NCI-H2029 (cell line): ENCODE measurements at regions not wholly inside any gene's neighbourhood (a gene's known extent, or its start where the extent isn't known, plus 50 kb on each side); places are given as distances from the start of the nearest gene placed in this dataset.
A peak's percentile ranks its signal among the peaks of the same experiment; 100 is the strongest.

Source experiments
- DNase-seq: peaks from one replicate; lab custom pipeline; 2025; lab: John Stamatoyannopoulos, UW

DNA sequence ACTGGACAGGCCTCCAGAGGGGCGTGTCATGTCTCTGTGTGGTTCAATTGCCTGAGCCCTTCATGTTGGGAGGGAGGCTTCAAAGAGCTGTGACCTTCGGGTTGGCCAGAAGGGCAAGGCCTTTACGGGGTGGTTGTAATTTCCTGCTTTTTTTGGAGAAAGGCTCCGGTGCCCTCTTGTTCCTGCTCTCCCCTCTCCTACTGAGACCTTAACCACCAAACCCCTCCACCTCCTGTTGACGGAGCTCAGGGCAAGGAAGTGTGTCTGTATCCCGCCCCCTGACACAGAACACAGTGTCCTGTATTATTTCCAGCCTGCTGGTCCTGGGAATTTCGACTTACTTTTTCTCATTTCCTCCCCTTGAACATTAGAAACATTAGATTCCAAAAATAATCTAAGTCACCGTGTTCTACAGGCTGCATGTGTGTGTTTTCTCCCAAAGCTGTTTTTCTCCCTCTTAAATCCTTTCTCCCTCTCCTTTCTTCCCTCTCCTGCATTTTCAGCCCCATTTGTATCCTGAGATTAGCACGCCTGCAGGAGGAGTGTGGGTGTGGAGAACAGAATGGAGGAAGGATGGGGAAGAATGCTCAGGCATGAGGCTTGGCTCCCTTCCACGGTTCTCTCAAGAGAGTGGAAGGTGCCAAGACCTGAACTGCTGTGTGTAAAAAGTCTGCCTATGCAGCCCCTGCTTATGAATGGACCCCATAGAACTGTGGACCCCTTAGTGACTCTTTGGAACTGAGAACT, 285.4 kb upstream of the ROPN1 start:
- no peak for DNase-seq

DNA sequence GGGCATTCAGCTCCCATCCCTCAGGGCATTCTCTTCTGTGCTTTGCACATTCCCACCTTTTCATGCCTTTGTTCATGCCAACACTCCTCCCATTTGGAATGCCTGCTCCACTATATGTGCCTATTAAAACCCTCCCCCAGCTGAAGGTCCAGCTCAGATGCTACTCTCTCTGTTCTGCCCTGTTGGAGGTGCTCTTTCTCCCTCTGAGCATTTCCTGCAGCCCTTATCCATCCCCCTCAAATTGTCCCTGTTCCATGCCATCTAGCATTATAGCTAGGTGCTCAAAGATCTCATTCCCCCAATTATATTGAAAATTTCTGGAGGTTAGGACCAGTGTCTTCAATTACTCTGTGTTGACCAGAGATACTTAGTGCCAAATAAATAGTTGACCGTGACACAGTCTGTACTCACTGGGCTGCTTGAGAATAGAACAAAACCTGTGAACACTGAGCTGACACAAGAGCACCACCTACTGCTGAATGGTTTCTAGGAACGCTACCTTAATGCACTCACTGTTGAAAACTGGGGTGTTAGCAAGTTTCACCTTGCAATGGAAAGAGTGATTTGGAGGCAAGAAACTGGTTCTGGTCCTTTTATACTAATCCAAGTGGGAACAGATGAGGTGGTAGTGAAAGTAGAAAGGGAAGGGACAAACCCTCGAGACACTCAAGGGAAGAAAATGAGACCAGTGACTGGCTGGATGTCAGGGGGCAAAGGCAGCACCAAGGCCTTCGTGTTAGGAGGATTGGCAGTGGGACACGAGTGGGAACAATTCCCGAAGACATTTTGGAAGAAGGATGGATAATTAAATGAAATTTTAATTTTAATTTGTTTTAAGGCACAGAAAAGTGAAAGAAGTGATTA, 289.8 kb upstream of the ROPN1 start:
- DNase-seq = no peak

DNA sequence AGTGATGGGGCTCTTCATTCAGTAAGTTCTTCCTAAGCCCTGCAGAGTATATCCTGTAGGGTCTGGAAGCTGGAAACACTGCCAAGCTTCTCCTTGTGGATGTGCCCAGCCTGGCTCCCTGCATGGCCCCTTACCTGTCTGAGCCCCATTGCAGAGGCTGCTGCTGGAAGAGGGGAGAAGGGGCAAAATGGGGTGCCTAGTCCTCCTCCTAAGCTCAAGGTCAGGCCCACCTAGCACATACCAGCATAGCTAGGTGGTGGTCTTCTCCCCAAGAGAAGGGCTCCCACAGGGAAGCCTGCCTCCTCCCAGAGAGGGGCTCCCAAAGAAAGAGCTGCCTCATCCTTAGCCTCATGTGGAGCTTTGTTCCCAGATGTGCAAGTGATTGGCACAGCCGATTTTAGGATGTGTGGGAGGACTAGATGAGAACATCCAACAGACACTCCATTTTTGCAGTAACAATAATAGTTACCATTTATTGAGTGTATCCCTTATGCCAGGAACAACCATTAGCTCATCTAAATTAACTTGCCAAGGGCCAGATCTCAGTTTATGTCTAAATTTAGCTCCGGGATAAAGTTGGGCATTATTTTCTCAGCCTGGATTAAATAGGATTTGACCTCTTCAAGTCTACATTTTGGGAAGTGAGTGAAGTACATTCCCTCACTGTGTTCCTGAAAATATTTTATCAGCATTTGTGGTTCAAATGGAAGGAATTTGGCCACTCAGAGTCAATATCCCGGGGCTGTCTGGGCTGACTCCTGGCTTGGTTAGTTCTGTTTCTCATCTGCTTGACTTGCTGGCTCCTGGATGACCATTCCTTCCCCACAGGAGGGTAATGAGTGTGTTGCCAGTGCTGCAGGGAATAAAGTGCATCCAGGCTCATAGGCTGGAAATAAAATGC, 291.1 kb upstream of the ROPN1 start:
- no peak for DNase-seq

DNA sequence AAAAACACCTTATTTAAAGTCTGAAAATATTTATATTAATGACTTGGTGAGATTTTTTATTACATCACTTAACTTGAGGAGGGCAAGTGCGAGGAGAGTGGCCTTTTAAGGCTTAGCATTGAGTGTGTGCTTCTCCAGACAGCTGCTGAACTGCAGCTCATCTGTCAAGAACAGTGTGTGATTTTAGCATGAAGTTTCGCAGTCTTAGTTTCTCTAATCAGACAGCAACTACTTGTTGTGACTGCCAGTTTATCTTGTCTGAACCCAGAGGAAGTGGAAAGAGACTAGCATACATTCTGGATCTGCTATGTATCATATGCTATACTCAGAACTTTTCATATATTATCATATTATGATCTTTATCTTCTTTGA, 291.7 kb upstream of the ROPN1 start:
- no peak for DNase-seq

DNA sequence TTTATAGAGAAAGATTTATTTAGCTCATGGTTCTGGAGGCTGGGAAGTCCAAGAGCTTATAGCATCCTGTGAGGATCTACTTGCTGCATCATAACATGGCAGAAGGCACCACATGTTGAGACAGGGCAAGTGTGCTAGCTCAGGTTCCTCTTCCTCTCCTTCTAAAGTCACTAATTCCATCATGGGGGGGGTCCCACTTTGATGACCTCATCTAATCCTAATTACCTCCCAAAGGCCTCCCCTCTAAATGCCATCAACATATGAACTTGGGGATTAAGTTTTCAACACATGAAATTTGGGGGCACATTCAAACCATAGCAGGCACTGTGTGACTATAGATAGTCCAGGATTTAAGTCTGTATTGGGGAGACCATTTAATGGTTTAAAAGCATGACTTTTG, 297.1 kb upstream of the ROPN1 start:
- DNase-seq = no peak

DNA sequence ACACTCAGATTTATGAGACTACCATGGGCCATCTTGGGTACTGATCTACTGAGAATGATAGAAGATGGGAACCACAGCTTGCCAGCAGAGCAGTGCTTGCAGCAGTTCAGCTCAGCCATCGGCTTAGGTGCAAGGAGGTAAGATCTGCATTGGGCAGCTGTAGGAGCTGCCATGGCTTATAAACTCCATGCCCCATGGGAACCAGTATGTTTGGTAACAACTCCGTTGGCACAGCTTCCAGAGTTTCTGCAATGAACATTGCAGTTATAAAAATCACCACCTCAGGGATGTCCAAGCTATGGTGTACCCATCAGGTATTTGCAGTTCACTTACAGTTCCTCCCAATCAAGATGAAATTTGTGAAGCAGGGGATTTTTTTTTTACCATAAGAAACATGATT, 299.1 kb upstream of the ROPN1 start:
- no peak for DNase-seq

DNA sequence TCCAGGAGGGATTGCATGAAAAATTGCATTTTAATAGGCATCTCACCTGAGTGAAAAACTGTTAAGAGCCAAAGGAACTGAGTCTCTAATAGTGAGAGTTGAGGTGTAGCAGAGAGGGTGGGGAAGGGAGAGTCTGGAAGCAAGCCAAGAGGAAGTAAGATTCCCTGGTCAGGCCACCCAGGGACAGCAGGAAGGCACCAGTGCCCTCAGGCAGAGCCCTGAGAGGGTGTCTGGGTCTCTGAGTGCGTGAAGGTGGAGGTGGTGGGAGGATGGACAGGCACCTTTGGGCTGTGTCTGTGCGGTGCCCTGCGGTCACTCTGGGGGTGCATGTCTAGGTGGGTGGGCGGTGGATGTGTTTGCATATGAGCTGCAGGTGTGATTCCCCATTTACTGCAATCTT, 300.4 kb upstream of the ROPN1 start:
- DNase-seq = peak; percentile 70

DNA sequence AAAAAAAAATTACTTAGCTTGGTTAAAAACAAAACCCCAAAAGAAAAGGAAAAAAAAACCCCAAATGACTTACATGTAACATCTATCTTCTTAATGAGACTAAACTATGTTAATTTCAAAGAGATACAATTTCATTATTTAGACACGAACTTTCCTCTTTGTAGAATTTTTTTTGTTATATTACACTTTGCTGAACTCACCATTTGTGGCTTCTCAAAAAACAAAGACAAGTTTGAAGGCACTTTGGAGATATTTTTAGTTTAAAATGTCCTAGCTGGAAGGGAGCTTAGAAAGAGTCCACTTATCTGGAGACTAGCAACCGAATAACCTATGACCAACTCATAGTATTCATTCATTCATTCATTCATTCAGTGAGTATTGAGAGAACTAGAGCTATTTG, 301.7 kb upstream of the ROPN1 start:
- DNase-seq = no peak

DNA sequence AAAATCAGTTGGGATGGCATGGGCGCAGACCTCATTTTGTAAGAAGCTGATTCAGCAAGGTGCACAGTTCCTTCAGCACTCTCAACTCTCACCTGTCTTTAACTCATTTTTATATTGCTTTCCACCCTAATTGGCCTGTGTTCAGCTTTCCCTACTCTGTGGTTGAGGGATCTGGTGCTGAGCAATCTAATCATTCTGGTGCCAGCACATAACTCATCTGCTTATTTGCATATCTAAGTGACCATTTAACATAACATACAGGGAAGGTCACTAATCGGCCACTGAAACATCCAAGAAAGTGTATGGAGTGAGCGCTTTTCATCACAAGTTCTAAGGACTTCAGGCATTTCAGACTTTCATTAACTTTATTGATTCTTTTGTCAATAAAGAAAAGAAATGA, 303.4 kb upstream of the ROPN1 start:
- DNase-seq = no peak

DNA sequence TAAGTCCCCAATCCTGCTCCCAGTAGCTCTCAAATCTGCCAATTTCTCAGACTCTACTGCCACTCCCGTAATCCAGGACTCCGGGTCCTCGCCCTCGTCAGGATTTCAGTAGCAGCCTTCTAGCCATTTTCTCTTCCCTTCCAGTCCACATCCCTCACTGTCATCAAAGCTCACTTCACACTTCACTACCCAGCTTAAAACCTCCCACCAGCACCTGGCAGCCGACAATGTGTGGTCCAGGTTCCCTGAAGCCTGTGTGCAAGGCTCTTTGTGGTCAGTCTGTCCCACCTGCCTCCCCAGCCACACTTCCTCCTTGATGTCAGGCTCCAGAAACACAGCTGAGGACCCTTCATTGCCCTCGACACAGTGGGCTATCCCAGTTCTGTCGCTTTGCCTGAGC, 304.5 kb upstream of the ROPN1 start:
- DNase-seq = no peak

DNA sequence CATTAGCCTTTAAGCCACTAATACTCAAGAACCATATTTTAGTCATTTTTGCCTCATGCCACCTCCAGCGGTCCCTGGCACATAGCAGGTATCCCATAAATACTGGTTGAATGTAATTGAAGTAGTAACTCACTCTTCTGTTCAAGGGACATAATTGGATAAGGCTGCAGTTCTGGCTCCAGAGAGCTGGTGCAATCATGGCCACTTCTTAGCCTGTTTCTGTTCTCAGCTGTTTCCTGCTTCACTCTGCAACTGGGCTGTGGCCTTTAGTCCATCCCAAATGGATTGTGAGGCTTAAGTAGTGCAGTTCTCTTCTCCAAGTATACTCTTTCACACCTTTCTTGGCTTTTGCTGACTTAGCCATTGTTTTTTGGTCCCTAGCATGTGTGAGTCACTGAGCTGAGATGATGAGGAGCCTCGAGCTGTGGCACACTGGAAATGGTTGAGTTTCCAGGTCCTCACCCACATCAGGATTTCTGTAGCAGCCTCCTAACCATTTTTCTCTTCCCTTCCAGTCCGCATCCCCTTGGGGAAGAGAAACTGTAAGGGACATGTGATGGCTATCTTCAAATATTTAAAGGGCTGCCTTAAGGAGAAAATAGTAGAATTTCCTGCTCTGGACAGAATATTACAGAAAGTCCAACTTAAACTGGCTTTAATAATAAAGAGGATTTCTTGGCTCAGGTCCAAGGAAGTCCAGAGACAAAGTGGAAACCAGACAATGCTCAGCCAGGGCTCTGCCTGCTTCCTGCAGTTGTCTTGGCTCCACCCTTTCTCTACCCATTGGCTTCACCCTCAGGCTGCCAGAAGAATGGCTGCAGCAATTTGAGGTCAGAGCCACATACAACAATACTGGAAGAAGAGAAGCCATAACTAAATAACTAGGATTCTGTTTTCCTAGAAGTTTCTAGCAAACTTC, 305.4 kb upstream of the ROPN1 start:
- DNase-seq = no peak

DNA sequence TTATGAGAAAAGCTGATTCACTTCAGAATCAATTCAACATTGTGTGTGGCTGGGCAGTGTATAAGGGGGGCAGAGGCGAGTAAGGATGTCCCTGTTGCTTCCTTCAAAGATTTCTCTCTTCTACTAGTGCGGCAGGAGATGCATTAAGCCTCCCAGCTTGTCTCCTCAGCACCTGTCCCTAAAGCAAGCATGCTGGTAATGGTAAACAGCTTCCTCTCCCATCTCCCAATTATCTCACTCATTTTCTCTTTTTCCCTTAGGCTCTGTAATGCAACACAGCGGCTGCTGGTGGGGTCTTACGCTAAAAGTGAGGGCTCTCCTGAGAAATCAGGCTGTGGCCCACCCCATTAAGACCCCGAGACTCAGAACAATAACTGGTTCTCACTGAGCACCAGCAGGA, 306.4 kb upstream of the ROPN1 start:
- DNase-seq = no peak

DNA sequence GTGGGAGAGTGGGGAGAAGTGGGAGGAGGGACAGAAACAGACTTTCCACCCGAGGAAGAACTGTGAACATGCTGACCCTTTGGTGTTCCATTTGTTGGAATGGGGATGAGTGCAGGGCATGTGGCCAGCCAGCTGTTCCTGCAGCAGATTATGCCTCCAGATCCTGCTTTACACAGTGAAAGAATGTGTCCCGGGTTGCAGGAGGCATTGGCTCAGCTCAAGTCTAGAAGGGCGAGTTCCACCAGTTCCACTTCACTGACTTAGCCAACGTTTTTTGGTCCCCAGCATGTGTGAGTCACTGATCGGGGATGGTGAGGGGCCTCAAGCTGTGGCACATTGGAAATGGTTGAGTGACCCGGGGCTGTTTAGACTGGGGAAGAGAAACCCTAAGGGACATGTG, 307.0 kb upstream of the ROPN1 start:
- DNase-seq = no peak

DNA sequence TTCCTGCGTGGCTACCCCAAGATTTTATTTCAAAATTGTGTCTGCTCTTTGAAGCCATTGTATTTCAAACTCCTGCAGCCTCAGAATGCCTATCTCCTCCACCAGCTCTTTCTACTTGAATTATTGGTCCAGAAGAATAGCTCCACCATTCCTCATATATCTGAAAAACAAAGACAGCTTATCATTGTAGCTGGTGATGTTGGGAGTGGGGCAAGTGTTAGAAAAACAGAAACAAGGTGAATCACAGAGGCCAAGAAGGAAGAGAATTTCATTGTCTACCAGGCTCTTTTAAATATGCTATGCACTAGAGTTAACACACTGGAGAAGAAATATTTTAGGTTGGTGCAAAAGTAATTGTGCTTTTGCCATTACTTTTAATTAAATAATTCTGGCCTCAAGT, 307.9 kb upstream of the ROPN1 start:
- no peak for DNase-seq

DNA sequence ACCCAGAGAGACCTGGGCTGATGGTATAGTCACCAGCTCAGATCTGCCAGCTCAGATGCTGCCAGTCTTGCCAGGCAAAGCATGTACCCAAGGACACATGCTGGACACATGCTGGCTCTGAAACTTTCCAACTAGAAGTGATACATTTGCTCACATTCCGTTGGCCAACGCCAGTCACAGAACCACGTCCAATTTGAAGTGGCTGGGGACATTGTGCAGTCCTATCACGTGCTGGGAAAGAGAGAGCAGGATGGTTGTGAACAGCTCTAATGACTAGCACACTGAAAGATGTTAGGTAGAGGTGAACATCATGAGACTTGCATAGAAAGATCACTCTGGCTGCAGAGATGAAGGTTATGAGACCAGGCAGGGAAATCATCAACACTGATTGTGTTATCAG, 308.5 kb upstream of the ROPN1 start:
- DNase-seq = no peak

DNA sequence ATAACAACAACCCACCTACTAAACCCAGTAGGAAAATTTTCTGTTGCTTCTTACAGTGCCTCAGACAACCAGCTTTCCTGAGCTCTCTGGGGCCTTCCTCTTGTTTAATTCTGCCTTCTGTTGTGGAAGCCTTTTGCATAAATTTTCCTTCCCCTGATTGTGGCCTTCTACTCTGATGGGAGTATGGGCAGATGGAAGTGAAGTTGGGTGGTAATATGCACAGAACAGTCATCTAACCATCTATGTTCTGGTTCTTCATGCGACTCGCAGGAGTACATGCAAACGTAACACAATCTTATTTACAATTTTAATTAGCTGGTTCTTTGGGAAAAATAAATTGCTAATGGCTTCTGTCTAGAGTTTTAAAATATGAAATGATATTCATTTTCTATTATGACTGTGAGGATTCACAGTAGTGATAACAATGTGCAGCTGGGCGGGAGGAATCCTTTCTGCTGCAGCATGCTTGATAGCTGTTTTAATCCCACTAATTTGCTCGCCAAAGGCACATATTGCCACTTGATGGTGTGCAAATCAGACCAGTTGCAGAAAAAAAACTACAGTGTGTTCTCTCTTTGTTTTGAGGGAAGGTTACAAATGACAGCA, 311.5 kb upstream of the ROPN1 start:
- DNase-seq = no peak

DNA sequence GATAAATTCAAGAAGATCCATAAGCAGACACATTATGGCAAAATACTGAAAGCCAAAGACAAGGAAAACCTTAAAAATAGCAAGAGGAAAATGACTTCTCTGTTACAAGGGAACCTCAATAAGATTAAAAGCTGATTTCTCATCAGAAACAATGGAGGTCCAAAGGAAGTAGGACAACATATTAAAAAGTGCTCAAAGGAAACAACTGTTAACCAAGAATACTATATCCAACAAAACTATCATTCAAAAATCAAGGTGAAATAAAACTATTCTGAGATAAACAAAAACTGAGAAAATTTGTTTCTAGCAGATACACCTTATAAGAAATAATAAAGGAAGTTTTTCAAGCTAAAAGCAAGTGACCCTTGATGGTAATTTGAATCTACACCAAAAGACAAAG, 314.7 kb upstream of the ROPN1 start:
- no peak for DNase-seq

DNA sequence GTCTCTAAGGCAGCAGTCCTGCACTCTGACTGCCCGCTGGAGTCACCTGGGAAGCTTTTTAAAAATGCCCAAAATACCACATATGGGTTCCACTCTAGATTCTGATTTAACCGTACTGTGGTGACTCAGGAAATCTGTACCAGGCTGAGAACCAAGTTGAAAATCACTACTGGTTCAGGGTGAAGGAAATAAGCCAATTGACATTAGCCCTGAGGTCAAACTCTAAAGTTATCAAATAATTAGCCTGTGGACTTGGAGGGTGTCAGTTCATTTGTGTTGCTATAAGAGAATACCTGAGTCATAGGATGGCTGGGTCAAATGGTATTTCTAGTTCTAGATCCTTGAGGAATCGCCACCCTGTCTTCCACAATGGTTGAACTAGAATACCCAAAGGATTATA, 321.7 kb upstream of the ROPN1 start:
- no peak for DNase-seq

DNA sequence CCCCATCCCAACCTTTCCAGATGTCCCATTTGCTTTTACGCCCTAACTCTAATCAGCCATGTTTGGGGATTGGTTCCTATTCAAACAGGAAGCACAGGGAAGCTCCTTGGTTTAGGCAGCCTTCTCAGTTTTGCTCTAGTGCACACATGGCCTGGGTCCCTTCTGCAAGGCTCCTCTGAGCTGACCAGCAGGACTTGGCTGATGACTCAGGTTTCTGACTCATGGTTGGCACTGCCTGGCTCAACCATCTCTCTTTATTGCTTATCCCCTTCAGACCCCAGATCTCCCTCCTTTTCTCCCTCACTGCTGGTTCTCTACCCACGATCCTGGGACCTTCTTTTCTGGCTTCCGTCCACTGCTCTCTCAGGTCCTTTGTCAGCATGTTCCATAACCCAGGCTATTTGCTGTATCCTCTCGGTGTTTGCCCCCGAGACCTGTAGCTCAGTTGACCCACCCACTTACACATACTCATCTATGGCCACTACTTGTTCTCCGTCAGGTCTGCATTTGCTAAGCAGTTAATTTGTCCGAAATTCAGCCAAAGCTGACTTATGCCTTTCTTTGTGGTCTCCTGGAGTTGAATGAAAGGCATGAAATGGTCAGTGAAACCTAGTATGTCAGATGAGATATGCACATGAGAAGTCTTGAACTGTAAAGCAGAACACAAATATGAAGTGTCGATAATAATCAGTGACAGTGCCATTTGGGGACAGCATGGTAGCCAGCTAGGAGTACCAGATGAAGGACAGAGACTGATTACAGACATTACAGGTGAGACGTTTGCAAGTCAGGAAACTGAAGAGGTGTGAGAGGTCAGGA, 323.5 kb upstream of the ROPN1 start:
- DNase-seq = no peak

DNA sequence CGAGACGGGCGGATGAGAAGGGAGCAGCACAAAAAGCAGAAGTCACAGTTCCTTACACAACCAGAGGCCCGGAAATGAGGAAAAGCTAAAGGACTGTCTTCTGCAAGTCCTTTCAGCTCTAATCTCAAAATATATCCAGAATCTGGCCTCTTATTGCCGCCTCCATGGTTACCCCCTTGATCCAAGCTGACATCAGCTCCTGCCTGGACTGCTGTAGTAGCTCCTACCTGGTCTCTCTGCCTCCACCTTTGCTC, 324.0 kb upstream of the ROPN1 start:
- no peak for DNase-seq

DNA sequence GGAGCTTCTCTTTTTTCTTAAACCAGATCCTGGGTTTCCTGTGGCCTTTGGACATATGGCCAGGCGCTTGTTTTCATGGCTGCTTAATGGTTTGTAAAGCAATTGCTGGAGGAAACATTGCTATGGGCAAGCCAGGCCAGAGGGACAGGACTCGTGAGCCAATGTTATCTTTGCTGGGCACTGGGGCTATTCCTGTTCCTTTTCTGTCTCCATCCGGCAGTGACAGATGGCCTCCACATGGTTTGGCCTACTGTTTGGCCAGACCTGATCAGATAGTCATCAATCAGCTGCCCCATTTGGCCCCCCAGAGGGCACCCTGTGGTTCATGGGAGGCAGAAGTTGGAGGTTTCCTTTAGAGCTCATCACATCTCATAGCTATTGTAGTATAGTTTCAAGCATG, 326.1 kb upstream of the ROPN1 start:
- DNase-seq = no peak
